Endothelial cell of umbilical vein (primary cell): ENCODE measurements at regions not wholly inside any gene's neighbourhood (a gene's known extent, or its start where the extent isn't known, plus 50 kb on each side); places are given as distances from the start of the nearest gene placed in this dataset.

Experiments
- BruUV-seq: library from RNA; stranded (reverse); fragments of 400-500 nt; replicated peaks from 2 replicates; lab custom pipeline; 2021; lab: Mats Ljungman, UMichigan
- CTCF ChIA-PET: fragments of 300-600, 350-600 bp; sonication (Branson Sonifier 250); formaldehyde crosslinking; loops from one replicate; lab custom pipeline; 2021; ENCODE audit warnings: antibody characterized with exemption, inconsistent platforms; lab: Charles Lee
- POLR2A ChIA-PET: fragments of 300-600, 350-600 bp; sonication (Branson Sonifier 250); formaldehyde crosslinking; loops from one replicate; lab custom pipeline; 2021; ENCODE audit warnings: antibody characterized with exemption, inconsistent platforms; lab: Charles Lee
- DNase-seq: peaks from one replicate; pipeline ENCODE4 v3.0.0-alpha.2; 2011; ENCODE audit warnings: low read depth, low spot score
- FAIRE-seq: peaks from 2 replicates; lab custom pipeline; 2011; peaks lifted over from hg19 to GRCh38; lab: Jason Lieb, UNC
- H2AFZ ChIP-seq: 2 replicates; pipeline ENCODE4 v1.6.0; 2012; ENCODE audit warnings: low read depth, low read length, control low read depth, inconsistent platforms
- H3K27ac ChIP-seq: 2 replicates; pipeline ENCODE4 v1.5.1; 2011; ENCODE audit warnings: low read depth, mild to moderate bottlenecking, control low read depth, low read length, moderate library complexity; ENCODE audit not compliant: insufficient read depth
- H3K27me3 ChIP-seq, 2 experiments: 2 replicates each; pipeline versions ENCODE4 v1.6.0 to v1.6.1; 2011; ENCODE audit warnings: low read length in 2 of 2, mixed read lengths in 1 of 2; ENCODE audit not compliant: control insufficient read depth in 2 of 2, insufficient read depth in 2 of 2
- H3K36me3 ChIP-seq, 2 experiments: 2 replicates in 1 of 2; 3 replicates in 1 of 2; pipeline ENCODE4 v1.5.1; 2011; ENCODE audit warnings: low read length in 2 of 2, mild to moderate bottlenecking in 1 of 2, moderate library complexity in 1 of 2; ENCODE audit not compliant: control insufficient read depth in 2 of 2, insufficient read depth in 2 of 2; ENCODE audit errors: extremely low read depth in 1 of 2
- H3K4me1 ChIP-seq: 3 replicates; pipeline ENCODE4 v1.5.1; 2011; ENCODE audit warnings: mild to moderate bottlenecking, low read length; ENCODE audit not compliant: control insufficient read depth, insufficient read depth; ENCODE audit errors: extremely low read depth
- H3K4me2 ChIP-seq: 2 replicates; pipeline ENCODE4 v1.6.1; 2011; ENCODE audit warnings: low read length, control low read depth, mixed read lengths; ENCODE audit not compliant: insufficient read depth
- H3K4me3 ChIP-seq, 3 experiments: fragments of 200-600 bp in 1 of 3; sonication (generic), shearing (Covaris generic) in 1 of 3; replicated peaks in 1 of 3; 2 replicates each; pipeline ENCODE4 v1.5.1; 2011 to 2016; ENCODE audit warnings: control low read depth in 3 of 3, low read length in 3 of 3, mild to moderate bottlenecking in 2 of 3, inconsistent platforms in 1 of 3, low read depth in 1 of 3, moderate library complexity in 1 of 3; ENCODE audit not compliant: insufficient read depth in 1 of 3
- H3K79me2 ChIP-seq: 2 replicates; pipeline ENCODE4 v1.6.0; 2012; ENCODE audit warnings: low read length, inconsistent platforms; ENCODE audit not compliant: control insufficient read depth, insufficient read depth
- H3K9ac ChIP-seq: replicated peaks from 2 replicates; pipeline ENCODE3; 2011; ENCODE audit warnings: low read length, control low read depth; ENCODE audit not compliant: insufficient read depth; ENCODE audit errors: extremely low read depth
- H3K9me1 ChIP-seq: replicated peaks from 3 replicates; pipeline ENCODE4 v1.6.0; 2011; ENCODE audit warnings: mild to moderate bottlenecking, low read length; ENCODE audit not compliant: control insufficient read depth, insufficient read depth; ENCODE audit errors: extremely low read depth
- H3K9me3 ChIP-seq: replicated peaks from 2 replicates; pipeline ENCODE4 v1.5.1; 2012; ENCODE audit warnings: low read length, inconsistent platforms; ENCODE audit not compliant: control insufficient read depth, insufficient read depth
- H4K20me1 ChIP-seq: replicated peaks from 2 replicates; pipeline ENCODE3; 2011; ENCODE audit warnings: mild to moderate bottlenecking, low read length; ENCODE audit not compliant: control insufficient read depth, insufficient read depth; ENCODE audit errors: extremely low read depth
- EZH2 ChIP-seq: IDR thresholded peaks from 2 replicates; pipeline ENCODE4 v1.6.1; 2012; ENCODE audit warnings: borderline replicate concordance, low read depth, mild to moderate bottlenecking, moderate library complexity, low read length, inconsistent platforms; ENCODE audit not compliant: severe bottlenecking
- FOS ChIP-seq: IDR thresholded peaks from 2 replicates; pipeline ENCODE4 v1.6.1; 2011; ENCODE audit warnings: mild to moderate bottlenecking, low read length, moderate library complexity, borderline replicate concordance; ENCODE audit not compliant: insufficient read depth
- GATA2 ChIP-seq: IDR thresholded peaks from 2 replicates; pipeline ENCODE4 v1.7.0; 2011; ENCODE audit warnings: low read depth, mild to moderate bottlenecking, moderate library complexity, mixed read lengths, low read length; ENCODE audit not compliant: insufficient read length, insufficient read depth
- JUN ChIP-seq: IDR thresholded peaks from 2 replicates; pipeline ENCODE4 v1.6.1; 2011; ENCODE audit warnings: borderline replicate concordance, low read depth; ENCODE audit not compliant: insufficient read length, insufficient read depth
- MYC ChIP-seq: IDR thresholded peaks from one replicate; pipeline ENCODE4 v1.6.1; 2011; ENCODE audit warnings: mild to moderate bottlenecking, low read depth, low read length
- POLR2A ChIP-seq: IDR thresholded peaks from 2 replicates; pipeline ENCODE4 v1.6.1; 2012; ENCODE audit warnings: low read depth, mild to moderate bottlenecking, control low read depth, low read length
- POLR2AphosphoS5 ChIP-seq: IDR thresholded peaks from 2 replicates; pipeline ENCODE4 v1.6.1; 2012; ENCODE audit warnings: low read depth, mild to moderate bottlenecking, control low read depth, low read length, moderate library complexity; ENCODE audit not compliant: insufficient read depth
- dilution Hi-C: fragments of 300-500 bp; cut with MboI; formaldehyde crosslinking; loops from one replicate; pipeline ENCODE4 v1.15.0; 2019; ENCODE audit warnings: low sequenced_read_pairs; ENCODE audit not compliant: extremely low pct_ligation_motif_present
- intact Hi-C: fragments of 100-400 bp; cut with micrococcal nuclease; formaldehyde crosslinking; loops from one replicate; pipeline ENCODE4 v1.10.0; 2022
- TF ChIP-seq, protein P1 (sequence below): IDR thresholded peaks from 2 replicates; pipeline ENCODE4 v1.6.1; 2011; ENCODE audit not compliant: insufficient read depth, insufficient read length
- TF ChIP-seq, protein P2 (sequence below), 2 donors: IDR thresholded peaks; 1 replicate in 1 of 2; 2 replicates in 1 of 2; pipeline ENCODE4 v1.5.1; 2011; ENCODE audit warnings: low read length in 2 of 2, mild to moderate bottlenecking in 2 of 2, moderate library complexity in 2 of 2, control low read depth in 1 of 2, inconsistent platforms in 1 of 2, low read depth in 1 of 2; ENCODE audit not compliant: insufficient read depth in 1 of 2; ENCODE audit errors: extremely low read depth in 1 of 2

DNA sequence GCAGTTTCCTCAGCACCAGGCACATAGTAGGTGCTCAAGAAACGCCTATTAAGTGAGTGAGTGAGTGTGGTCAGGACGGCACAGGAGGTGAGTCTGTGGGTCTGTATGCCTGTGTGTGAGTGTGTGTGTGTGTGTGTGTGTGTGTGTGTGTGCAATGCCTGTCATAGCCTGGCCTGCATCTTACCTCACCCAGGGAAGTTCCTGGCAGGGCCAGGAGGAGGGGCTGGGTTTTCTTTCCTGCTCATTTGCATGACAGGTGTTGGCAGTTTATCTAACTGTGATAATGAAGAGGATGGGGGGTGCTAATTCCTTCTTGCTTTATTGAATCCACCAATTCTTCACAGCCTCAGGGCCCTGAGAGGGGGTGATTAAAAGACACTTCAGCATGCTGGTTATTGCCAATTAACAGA lies 146.7 kb upstream of the MLN start:
- no peaks in the 10 kb centered on the region for H3K36me3 ChIP-seq
- DNase-seq (no peak), FAIRE-seq (no peak)
- dilution Hi-C loops = no loop called here
- BruUV-seq = no TSS peak
- no peak overlapping the region for H3K4me2 ChIP-seq
- H3K4me3 ChIP-seq = no peak overlapping the region
- TF ChIP-seq FOS (no peak), GATA2 (no peak), EZH2 (no peak), MYC (no peak), POLR2A (no peak), JUN (no peak), POLR2AphosphoS5 (no peak)
- TF ChIP-seq, protein P1, sequence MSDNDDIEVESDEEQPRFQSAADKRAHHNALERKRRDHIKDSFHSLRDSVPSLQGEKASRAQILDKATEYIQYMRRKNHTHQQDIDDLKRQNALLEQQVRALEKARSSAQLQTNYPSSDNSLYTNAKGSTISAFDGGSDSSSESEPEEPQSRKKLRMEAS = no peak
- TF ChIP-seq, protein P2, sequence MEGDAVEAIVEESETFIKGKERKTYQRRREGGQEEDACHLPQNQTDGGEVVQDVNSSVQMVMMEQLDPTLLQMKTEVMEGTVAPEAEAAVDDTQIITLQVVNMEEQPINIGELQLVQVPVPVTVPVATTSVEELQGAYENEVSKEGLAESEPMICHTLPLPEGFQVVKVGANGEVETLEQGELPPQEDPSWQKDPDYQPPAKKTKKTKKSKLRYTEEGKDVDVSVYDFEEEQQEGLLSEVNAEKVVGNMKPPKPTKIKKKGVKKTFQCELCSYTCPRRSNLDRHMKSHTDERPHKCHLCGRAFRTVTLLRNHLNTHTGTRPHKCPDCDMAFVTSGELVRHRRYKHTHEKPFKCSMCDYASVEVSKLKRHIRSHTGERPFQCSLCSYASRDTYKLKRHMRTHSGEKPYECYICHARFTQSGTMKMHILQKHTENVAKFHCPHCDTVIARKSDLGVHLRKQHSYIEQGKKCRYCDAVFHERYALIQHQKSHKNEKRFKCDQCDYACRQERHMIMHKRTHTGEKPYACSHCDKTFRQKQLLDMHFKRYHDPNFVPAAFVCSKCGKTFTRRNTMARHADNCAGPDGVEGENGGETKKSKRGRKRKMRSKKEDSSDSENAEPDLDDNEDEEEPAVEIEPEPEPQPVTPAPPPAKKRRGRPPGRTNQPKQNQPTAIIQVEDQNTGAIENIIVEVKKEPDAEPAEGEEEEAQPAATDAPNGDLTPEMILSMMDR (IDR thresholded peaks at IDR 0.05; ENCODE audit: extremely low read depth in 1 of 2, insufficient read depth in 1 of 2, low read depth in 1 of 2, low read length in 2 of 2) = no peak
- H3K9ac ChIP-seq = no peak overlapping the region
- CTCF ChIA-PET = interaction anchor here (0.6 to 1.5 kb wide), 2 partner anchors 13 to 219 kb away, joined by 3 to 5 read pairs; no protein-coding TSS in a partner anchor
- intact Hi-C loops = no loop called here
- H4K20me1 ChIP-seq = no peaks in the 10 kb centered on the region
- peaks cover 0 to 7% of the 10 kb centered on the region in 2 experiments for H3K27me3 ChIP-seq
- H3K79me2 ChIP-seq = no peaks in the 10 kb centered on the region
- H3K27ac ChIP-seq = no peak overlapping the region
- no peaks in the 10 kb centered on the region for H3K9me3 ChIP-seq
- no peak overlapping the region for H2AFZ ChIP-seq
- H3K4me1 ChIP-seq = no peaks in the 10 kb centered on the region
- no peaks in the 10 kb centered on the region for H3K9me1 ChIP-seq
- POLR2A ChIA-PET = no interaction called here
